GM12874 (cell line): ENCODE measurements at regions not wholly inside any gene's neighbourhood (a gene's known extent, or its start where the extent isn't known, plus 50 kb on each side); places are given as distances from the start of the nearest gene placed in this dataset.

ENCODE experiments used
- TF ChIP-seq, protein P1 (sequence below): IDR thresholded peaks from 2 replicates; pipeline ENCODE4 v1.5.1; 2011; ENCODE audit warnings: low read depth, mild to moderate bottlenecking, control low read depth, low read length, moderate library complexity; ENCODE audit not compliant: insufficient read depth

DNA sequence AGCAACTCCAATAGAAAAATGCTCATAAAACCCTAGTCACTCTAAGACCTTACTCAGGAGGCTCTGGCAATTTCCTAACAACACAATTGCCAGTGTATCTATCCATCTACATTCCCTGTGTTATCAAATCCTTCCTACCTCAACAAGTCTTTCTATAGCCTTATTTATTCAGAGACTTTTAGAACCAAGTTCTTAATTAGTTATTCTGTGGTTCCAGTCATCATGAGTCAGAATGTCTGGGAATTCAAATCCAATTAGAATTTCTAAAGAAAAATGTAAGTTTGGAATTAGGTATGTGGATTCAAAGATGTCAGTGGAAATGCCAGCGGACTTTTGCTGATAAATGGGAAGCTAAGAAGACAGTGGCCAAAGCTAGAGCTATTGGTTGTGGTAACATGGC lies 302.6 kb upstream of the C1orf87 start:
- TF ChIP-seq, protein P1, sequence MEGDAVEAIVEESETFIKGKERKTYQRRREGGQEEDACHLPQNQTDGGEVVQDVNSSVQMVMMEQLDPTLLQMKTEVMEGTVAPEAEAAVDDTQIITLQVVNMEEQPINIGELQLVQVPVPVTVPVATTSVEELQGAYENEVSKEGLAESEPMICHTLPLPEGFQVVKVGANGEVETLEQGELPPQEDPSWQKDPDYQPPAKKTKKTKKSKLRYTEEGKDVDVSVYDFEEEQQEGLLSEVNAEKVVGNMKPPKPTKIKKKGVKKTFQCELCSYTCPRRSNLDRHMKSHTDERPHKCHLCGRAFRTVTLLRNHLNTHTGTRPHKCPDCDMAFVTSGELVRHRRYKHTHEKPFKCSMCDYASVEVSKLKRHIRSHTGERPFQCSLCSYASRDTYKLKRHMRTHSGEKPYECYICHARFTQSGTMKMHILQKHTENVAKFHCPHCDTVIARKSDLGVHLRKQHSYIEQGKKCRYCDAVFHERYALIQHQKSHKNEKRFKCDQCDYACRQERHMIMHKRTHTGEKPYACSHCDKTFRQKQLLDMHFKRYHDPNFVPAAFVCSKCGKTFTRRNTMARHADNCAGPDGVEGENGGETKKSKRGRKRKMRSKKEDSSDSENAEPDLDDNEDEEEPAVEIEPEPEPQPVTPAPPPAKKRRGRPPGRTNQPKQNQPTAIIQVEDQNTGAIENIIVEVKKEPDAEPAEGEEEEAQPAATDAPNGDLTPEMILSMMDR, result no peak

- TF ChIP-seq, protein P1, result no peak
These were observed 301.0 kb upstream of the C1orf87 start for GRCh38 chr1:60374537-60374936.

- TF ChIP-seq, protein P1, result no peak
These were observed 294.0 kb upstream of the C1orf87 start for GRCh38 chr1:60367532-60367931.

DNA sequence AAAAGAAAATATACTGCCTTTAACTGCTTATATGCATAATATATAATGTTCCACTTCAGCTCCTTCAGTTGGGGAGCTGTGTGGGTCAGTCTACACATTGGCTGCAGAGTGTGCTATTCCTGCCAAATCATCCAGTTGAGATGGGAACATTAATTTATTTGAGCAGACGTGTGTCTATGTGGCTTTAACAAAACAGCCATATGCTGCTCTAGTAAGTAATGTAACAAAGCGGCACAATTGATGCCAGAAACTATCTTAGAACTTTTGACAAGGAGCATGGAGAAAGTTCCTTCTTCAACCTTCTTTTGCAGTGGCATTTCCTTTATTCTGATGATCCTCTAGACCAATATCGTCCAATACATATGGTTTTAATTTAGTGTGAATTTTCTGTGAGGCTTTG lies 285.9 kb upstream of the C1orf87 start:
- TF ChIP-seq, protein P1, result no peak

DNA sequence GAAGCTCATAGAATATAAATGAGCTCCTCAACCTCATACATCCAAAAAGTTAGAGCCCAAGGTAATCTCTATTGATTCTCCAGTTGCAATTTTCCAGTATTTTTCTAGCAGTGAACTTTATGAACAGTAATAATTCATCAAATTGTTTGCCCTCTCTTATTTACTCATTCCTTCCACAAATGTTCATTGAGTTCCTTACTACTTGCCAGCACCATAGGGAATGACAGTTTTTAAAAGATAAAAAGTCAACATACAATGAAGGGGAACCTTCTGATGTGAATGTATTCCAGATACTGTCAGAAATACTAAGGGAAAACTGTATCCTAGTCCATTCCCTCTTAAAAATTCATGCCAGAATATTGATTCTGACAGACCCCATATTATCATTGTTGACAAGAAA lies 277.0 kb upstream of the C1orf87 start:
- TF ChIP-seq, protein P1, result no peak

- TF ChIP-seq, protein P1, result no peak
These were observed 275.3 kb upstream of the C1orf87 start for GRCh38 chr1:60348884-60349283.

DNA sequence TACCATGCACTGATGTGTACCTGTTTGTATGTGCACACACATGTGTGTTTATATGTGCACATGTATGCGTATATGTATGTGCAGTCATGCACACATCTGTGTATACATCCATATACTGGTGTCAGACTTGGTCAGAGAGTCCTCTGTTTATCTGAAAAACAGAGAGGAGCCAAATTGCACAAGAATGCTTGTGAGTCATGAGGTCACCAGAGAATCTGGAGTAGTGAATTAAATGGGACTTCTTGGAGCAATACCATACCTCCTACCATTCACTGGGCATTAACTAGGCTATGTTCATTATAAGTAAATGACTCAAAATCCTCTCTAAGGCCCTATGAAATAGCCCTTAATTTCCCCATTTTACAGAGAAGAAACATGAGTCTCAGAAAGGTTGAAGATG lies 272.1 kb upstream of the C1orf87 start:
- TF ChIP-seq, protein P1, result no peak

DNA sequence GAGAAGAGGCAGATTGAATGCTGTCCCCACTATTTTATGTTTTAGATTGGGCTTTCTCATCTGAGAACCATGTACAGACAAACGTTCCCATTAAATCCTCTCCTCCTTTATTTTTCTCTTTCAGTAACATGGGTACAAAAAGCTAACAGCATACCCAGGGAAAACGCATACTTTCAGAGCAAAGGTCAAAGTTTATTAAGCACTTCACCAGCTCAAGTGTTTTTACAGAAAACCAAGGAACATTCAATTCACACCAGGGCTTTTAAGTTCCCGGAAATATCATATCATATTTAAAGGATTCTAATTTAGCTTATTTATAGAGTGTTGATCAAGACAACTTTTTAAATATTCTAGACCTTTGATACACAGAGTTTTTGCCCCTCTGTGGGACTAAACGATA lies 271.5 kb upstream of the C1orf87 start:
- TF ChIP-seq, protein P1, result no peak
